Esophagus squamous epithelium (tissue), 5 donors: ENCODE measurements at regions not wholly inside any gene's neighbourhood (a gene's known extent, or its start where the extent isn't known, plus 50 kb on each side); places are given as distances from the start of the nearest gene placed in this dataset.

Source experiments
- DNase-seq: peaks from one replicate; lab custom pipeline; 2025; lab: John Stamatoyannopoulos, UW
- H3K27ac ChIP-seq, 4 donors: fragments of 200-600 bp; sonication (generic); one replicate each; pipeline ENCODE4 v1.5.1; 2016 to 2019; ENCODE audit warnings: mild to moderate bottlenecking in 1 of 4
- H3K27me3 ChIP-seq, 4 donors: fragments of 200-600 bp; sonication (generic); 1 replicate in 3 of 4; 2 replicates in 1 of 4; pipeline versions ENCODE4 v1.5.1 to v1.6.0; 2017 to 2021; ENCODE audit warnings: antibody characterized with exemption in 1 of 4
- H3K36me3 ChIP-seq, 3 donors: fragments of 200-600 bp; sonication (generic); one replicate each; pipeline ENCODE4 v1.5.1; 2016 to 2019
- H3K4me1 ChIP-seq, 3 donors: fragments of 200-600 bp; sonication (generic); one replicate each; pipeline ENCODE4 v1.5.1; 2017 to 2019
- H3K4me3 ChIP-seq, 4 donors: fragments of 200-600 bp; sonication (generic); 1 replicate in 3 of 4; 2 replicates in 1 of 4; pipeline ENCODE4 v1.5.1; 2016 to 2019; ENCODE audit warnings: mild to moderate bottlenecking in 2 of 4, moderate library complexity in 1 of 4
- H3K9me3 ChIP-seq, 3 donors: fragments of 200-600 bp; sonication (generic); one replicate each; pipeline ENCODE4 v1.5.1; 2016 to 2019
- CTCF ChIP-seq, 6 experiments: fragments of 450-650 bp in 4 of 6; fragments of 200-600 bp in 2 of 6; sonication (generic) in 2 of 6; IDR thresholded peaks; one replicate each; pipeline ENCODE4 v1.5.1; 2016 to 2019; ENCODE audit warnings: antibody characterized with exemption in 6 of 6, mild to moderate bottlenecking in 4 of 6, moderate library complexity in 4 of 6
- POLR2A ChIP-seq, 4 donors: fragments of 450-650 bp; IDR thresholded peaks; one replicate each; pipeline ENCODE4 v1.6.1; 2017; ENCODE audit warnings: antibody characterized with exemption in 4 of 4, mild to moderate bottlenecking in 4 of 4, moderate library complexity in 3 of 4
- WGBS, 2 donors: methylation state at CpG; one replicate each; pipeline ENCODE4 v1.1.5; 2018; 5-methylcytosine and 5-hydroxymethylcytosine counted together
- intact Hi-C: fragments of 100-400 bp; cut with DNase I; formaldehyde crosslinking; loops from one replicate; pipeline ENCODE4 v1.15.0; 2022
- donor health status: DM: yes; HTN: yes; CAD: no.

- Histone ChIP-seq H3K27me3 (peaks cover 0 to 22% (median 0%) of the 10 kb centered on the region in 4 donors), H3K36me3 (no peaks in the 10 kb centered on the region), H3K27ac (no peak overlapping the region), H3K4me3 (no peak overlapping the region), H3K9me3 (no peaks in the 10 kb centered on the region), H3K4me1 (no peaks in the 10 kb centered on the region)
- DNase-seq = no peak
- intact Hi-C loops = no loop called here
- TF ChIP-seq CTCF (IDR thresholded peaks at IDR 0.05) = no peak
- no peak for TF ChIP-seq POLR2A (IDR thresholded peaks at IDR 0.05)
- 79 to 86% methylated on average over 8 of the region's 8 CpGs for WGBS, 2 donors
Measured at GRCh38 chr13:111881700-111882099, 185.2 kb upstream of the SOX1 start.

GRCh38 chr13:111882351-111882750 is 184.6 kb upstream of the SOX1 start:
- no peak for TF ChIP-seq CTCF (IDR thresholded peaks at IDR 0.05)
- no peak for TF ChIP-seq POLR2A (IDR thresholded peaks at IDR 0.05)
- 52 to 61% methylated on average over 3 of the region's 6 CpGs for WGBS, 2 donors
- Histone ChIP-seq H3K4me3 (no peak overlapping the region), H3K9me3 (no peaks in the 10 kb centered on the region), H3K27me3 (peaks cover 0 to 23% (median 0%) of the 10 kb centered on the region in 4 donors), H3K36me3 (no peaks in the 10 kb centered on the region), H3K4me1 (no peaks in the 10 kb centered on the region), H3K27ac (no peak overlapping the region)
- no peak for DNase-seq
- intact Hi-C loops = no loop called here

GRCh38 chr13:111883571-111884343 is 183.2 kb upstream of the SOX1 start:
- DNase-seq = no peak
- no peak for TF ChIP-seq CTCF (IDR thresholded peaks at IDR 0.05)
- TF ChIP-seq POLR2A (IDR thresholded peaks at IDR 0.05) = no peak

GRCh38 chr13:111886217-111886945 is 180.6 kb upstream of the SOX1 start:
- TF ChIP-seq CTCF (IDR thresholded peaks at IDR 0.05) (no peak), POLR2A (IDR thresholded peaks at IDR 0.05) (no peak)
- peaks cover 0 to 32% (median 0%) of the 10 kb centered on the region in 4 donors for H3K27me3 ChIP-seq
- H3K36me3 ChIP-seq = no peaks in the 10 kb centered on the region
- no peak overlapping the region for H3K27ac ChIP-seq
- H3K4me3 ChIP-seq = no peak overlapping the region
- 60 to 80% methylated on average over 7 of the region's 7 CpGs for WGBS, 2 donors
- DNase-seq = no peak
- no peaks in the 10 kb centered on the region for H3K9me3 ChIP-seq
- no peaks in the 10 kb centered on the region for H3K4me1 ChIP-seq
- intact Hi-C loops = no loop called here

More at GRCh38 chr13:111883571-111884343, 183.2 kb upstream of the SOX1 start:
- Histone ChIP-seq H3K9me3 (no peaks in the 10 kb centered on the region), H3K36me3 (no peaks in the 10 kb centered on the region), H3K4me1 (no peaks in the 10 kb centered on the region), H3K4me3 (no peak overlapping the region), H3K27me3 (peaks cover 0 to 28% (median 0%) of the 10 kb centered on the region in 4 donors), H3K27ac (no peak overlapping the region)
- intact Hi-C loops = no loop called here
- 64 to 76% methylated on average over 17 of the region's 17 CpGs for WGBS, 2 donors

- peaks cover 0 to 58% (median 8%) of the 10 kb centered on the region in 4 donors for H3K27me3 ChIP-seq
- WGBS, 2 donors = 6 to 13% methylated on average over 13 of the region's 39 CpGs
- DNase-seq = no peak
- no peaks in the 10 kb centered on the region for H3K36me3 ChIP-seq
- peak overlapping the region in 3 of 4 donors; percentile 13 to 50 (median 25) for H3K4me3 ChIP-seq
- no peak overlapping the region for H3K27ac ChIP-seq
- peaks cover 0 to 9% (median 3%) of the 10 kb centered on the region in 3 donors for H3K4me1 ChIP-seq
- intact Hi-C loops = no loop called here
- TF ChIP-seq POLR2A (IDR thresholded peaks at IDR 0.05) (no peak), CTCF (IDR thresholded peaks at IDR 0.05) (no peak)
- no peaks in the 10 kb centered on the region for H3K9me3 ChIP-seq
Measured at GRCh38 chr13:111893071-111893606, 173.8 kb upstream of the SOX1 start.
